ENCODE measurements at regions not wholly inside any gene's neighbourhood (a gene's known extent, or its start where the extent isn't known, plus 50 kb on each side); places are given as distances from the start of the nearest gene placed in this dataset.

DNA sequence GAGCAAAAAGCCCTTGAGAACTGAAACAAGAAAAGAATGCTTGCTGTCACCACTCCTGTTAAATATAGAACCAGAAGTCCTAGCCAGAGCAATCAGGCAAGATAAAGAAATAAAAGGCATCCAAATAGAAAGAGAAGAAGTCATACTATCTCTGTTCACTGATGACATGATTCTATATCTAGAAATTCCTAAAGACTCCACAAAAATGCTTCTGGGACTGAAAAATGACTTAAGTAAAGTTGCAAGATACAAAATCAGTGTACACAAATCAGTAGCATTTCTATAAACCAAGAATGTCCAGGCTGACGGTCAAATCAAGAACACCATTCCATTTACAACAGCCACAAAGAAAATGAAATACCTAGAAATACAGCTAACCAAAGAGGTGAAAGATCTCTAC, 552.7 kb upstream of the SLIT2 start:
- TF ChIP-seq, protein P1, sequence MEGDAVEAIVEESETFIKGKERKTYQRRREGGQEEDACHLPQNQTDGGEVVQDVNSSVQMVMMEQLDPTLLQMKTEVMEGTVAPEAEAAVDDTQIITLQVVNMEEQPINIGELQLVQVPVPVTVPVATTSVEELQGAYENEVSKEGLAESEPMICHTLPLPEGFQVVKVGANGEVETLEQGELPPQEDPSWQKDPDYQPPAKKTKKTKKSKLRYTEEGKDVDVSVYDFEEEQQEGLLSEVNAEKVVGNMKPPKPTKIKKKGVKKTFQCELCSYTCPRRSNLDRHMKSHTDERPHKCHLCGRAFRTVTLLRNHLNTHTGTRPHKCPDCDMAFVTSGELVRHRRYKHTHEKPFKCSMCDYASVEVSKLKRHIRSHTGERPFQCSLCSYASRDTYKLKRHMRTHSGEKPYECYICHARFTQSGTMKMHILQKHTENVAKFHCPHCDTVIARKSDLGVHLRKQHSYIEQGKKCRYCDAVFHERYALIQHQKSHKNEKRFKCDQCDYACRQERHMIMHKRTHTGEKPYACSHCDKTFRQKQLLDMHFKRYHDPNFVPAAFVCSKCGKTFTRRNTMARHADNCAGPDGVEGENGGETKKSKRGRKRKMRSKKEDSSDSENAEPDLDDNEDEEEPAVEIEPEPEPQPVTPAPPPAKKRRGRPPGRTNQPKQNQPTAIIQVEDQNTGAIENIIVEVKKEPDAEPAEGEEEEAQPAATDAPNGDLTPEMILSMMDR (conservative IDR thresholded peaks at IDR 0.05 in 1 of 2, IDR thresholded peaks at IDR 0.05 in 1 of 2; ENCODE audit: extremely low read depth in 1 of 2, insufficient read depth in 1 of 2, low read depth in 1 of 2, low read length in 2 of 2) = no peak
- TF ChIP-seq EZH2 (IDR thresholded peaks at IDR 0.05; ENCODE audit: borderline replicate concordance, low read length) = no peak
